22Rv1 (cell line): ENCODE measurements at regions not wholly inside any gene's neighbourhood (a gene's known extent, or its start where the extent isn't known, plus 50 kb on each side); places are given as distances from the start of the nearest gene placed in this dataset.
"Not testable (repeated sequence)": the region's sequence is repeated elsewhere in the genome, so short reads cannot be mapped to it uniquely, and the experiment has no call there.

ENCODE experiments used
- H3K27ac ChIP-seq: fragments of 450-650 bp; 2 replicates; pipeline ENCODE4 v1.5.1; 2017
- ZFX ChIP-seq: fragments of 450-650 bp; IDR thresholded peaks from 2 replicates; pipeline ENCODE4 v1.6.1; 2017; ENCODE audit warnings: antibody characterized with exemption, borderline replicate concordance
- TF ChIP-seq, protein P1 (sequence below): fragments of 450-650 bp; IDR thresholded peaks from 2 replicates; pipeline ENCODE4 v1.5.1; 2017; ENCODE audit warnings: mild to moderate bottlenecking

DNA sequence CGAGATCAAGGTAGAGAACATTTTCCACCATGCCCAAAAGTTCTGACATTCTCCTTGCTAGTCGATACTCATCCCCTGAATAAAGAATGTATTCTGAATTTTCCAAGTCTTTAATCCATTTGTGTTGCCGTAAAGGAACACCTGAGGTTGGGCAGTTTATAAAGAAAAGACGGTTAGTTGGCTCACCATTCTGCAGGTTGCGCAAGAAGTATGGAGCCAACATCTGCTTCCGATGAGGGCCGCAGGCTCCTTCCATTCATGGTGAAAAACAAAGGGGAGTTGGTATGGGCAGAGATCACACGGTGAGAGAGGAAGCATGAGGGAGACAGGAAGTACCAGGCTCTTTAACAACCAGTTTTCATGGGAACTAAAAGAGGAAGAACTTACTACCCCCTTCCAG, 121.2 kb downstream of the DCLK3 start:
- no peak for TF ChIP-seq ZFX
- TF ChIP-seq, protein P1, sequence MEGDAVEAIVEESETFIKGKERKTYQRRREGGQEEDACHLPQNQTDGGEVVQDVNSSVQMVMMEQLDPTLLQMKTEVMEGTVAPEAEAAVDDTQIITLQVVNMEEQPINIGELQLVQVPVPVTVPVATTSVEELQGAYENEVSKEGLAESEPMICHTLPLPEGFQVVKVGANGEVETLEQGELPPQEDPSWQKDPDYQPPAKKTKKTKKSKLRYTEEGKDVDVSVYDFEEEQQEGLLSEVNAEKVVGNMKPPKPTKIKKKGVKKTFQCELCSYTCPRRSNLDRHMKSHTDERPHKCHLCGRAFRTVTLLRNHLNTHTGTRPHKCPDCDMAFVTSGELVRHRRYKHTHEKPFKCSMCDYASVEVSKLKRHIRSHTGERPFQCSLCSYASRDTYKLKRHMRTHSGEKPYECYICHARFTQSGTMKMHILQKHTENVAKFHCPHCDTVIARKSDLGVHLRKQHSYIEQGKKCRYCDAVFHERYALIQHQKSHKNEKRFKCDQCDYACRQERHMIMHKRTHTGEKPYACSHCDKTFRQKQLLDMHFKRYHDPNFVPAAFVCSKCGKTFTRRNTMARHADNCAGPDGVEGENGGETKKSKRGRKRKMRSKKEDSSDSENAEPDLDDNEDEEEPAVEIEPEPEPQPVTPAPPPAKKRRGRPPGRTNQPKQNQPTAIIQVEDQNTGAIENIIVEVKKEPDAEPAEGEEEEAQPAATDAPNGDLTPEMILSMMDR = no peak
- H3K27ac ChIP-seq = no peak overlapping the region

- H3K27ac ChIP-seq = no peak overlapping the region
- TF ChIP-seq ZFX = no peak
- TF ChIP-seq, protein P1 = no peak
Measured at GRCh38 chr3:36635731-36636130, 128.6 kb downstream of the DCLK3 start.

GRCh38 chr3:36633897-36634296, 130.5 kb downstream of the DCLK3 start:
- not testable (repeated sequence) for H3K27ac ChIP-seq

DNA sequence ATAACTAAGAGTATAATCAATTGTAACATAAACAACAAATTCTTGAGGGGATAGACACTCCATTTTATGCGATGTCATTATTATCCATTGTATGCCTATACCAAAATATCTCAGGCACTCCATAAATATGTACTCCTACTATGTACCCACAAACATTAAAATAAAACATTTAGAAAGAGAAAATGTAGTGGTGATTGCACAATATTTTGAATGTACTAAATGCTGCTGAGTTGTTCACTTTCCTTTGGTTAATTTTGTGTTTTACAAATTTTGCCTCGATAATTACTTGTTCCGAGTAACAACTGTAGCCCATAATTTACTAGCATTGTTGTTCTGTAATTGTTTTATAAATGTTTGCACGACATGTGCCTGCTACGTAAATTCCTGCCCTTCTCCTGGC, 131.3 kb downstream of the DCLK3 start:
- TF ChIP-seq, protein P1 = no peak
- no peak for TF ChIP-seq ZFX
- no peak overlapping the region for H3K27ac ChIP-seq

- TF ChIP-seq, protein P1 = no peak
- TF ChIP-seq ZFX = no peak
- no peak overlapping the region for H3K27ac ChIP-seq
Measured at GRCh38 chr3:36631549-36631948, 132.8 kb downstream of the DCLK3 start.

DNA sequence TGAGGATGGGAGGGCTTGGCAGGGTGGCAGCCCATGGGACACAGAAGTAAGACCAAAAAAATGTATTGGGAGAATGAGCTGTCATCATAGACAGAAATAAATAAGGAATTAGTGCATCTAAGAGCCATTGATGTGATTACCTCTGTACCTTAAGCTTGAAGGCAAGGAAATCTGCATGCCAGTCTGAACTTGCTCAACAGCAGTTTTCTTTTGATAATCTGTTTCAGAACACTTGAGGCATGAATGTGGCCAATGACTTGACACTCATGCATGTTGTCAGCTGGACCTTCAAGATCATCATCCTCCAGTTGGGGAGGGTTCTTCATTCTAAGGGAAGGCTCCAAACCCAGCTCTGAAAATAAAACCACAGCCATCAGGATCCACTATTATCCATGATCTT, 148.5 kb downstream of the DCLK3 start:
- TF ChIP-seq ZFX = no peak
- TF ChIP-seq, protein P1 = no peak
- H3K27ac ChIP-seq = no peak overlapping the region

DNA sequence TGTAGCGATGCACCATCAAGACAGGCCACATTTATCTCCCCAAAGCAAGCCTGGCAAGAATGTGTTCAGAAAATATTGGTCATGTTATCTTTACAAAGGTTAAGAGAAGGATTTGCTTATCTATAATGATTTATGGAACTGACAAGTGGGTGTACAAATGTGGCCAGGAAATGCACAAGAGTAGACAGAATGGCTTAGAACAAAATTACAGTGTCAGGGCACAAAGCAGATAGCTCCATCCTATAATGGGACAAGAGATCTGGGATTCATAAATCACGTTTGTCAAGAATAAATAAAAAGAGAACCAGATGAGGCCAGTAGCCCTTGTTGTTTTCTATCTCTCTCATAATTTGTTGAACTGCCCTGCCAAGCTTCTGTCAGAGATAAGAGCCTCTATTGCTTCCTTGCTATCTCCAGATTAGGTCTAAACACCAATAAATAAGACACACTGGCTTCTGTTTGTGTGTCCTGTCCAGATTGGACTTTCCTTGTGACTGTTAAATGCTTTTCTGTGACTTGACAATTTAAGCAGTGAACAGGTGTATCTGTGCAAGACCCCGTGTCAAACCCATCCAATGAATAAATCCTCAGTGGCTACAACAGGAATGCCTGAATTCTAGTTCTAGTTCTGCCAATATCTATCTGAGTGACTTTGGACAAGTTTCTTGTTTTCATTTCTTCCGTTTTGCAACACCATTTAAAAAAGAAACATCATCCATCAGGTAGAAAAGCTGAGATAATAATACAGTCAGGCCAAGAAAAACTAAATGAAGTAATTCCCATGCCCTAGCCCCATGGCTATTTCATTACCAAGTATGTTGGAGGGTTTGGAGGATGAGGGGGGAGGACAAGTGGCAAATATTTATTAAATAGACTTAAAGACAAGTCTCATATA, 157.2 kb downstream of the DCLK3 start:
- H3K27ac ChIP-seq = no peak overlapping the region
- no peak for TF ChIP-seq ZFX
- TF ChIP-seq, protein P1 = no peak
